ENCODE measurements at regions not wholly inside any gene's neighbourhood (a gene's known extent, or its start where the extent isn't known, plus 50 kb on each side); places are given as distances from the start of the nearest gene placed in this dataset.
A peak's percentile ranks its signal among the peaks of the same experiment; 100 is the strongest.
"Not testable (repeated sequence)": the region's sequence is repeated elsewhere in the genome, so short reads cannot be mapped to it uniquely, and the experiment has no call there.

GRCh38 chr9:39484292-39484691, 128.8 kb downstream of the SPATA31A1 start:
- H3K9ac ChIP-seq (ENCODE audit: control insufficient read depth, insufficient read depth, low read length); H3K4me1 ChIP-seq (ENCODE audit: control insufficient read depth, insufficient read depth, low read length); SMC1A ChIA-PET (ENCODE audit: uncharacterized antibody, unreplicated experiment); in situ Hi-C loops (cut with MboI); H3K27ac ChIP-seq (ENCODE audit: control insufficient read depth, insufficient read depth); RAD21 ChIA-PET (ENCODE audit: unreplicated experiment); CTCF ChIA-PET; H3K4me3 ChIP-seq; H4K20me1 ChIP-seq (ENCODE audit: control insufficient read depth, insufficient read depth); H3K79me2 ChIP-seq (ENCODE audit: control insufficient read depth, insufficient read depth, low read length); H3K4me2 ChIP-seq (ENCODE audit: control insufficient read depth, insufficient read depth); H3K9me3 ChIP-seq (replicated peaks; ENCODE audit: control insufficient read depth, insufficient read depth, low read length); BruUV-seq (replicated peaks); H3K36me3 ChIP-seq (ENCODE audit: control insufficient read depth in 2 of 2, insufficient read depth in 2 of 2, low read length in 1 of 2); intact Hi-C loops (cut with micrococcal nuclease; ENCODE audit: unreplicated experiment); POLR2A ChIA-PET; FAIRE-seq; H2AFZ ChIP-seq (ENCODE audit: control insufficient read depth, low read depth, low read length); DNase-seq (ENCODE audit: low read depth, low spot score); H3K27me3 ChIP-seq (replicated peaks in 1 of 2; ENCODE audit: control insufficient read depth in 2 of 2, insufficient read depth in 2 of 2, low read length in 1 of 2): not testable (repeated sequence)
- ATAC-seq = peak; percentile 87
- WGBS (ENCODE audit: insufficient coverage, insufficient replicate concordance, low lambda C conversion rate, missing lambda C conversion rate) = 0% methylated on average over 1 of the region's 1 CpG

DNA sequence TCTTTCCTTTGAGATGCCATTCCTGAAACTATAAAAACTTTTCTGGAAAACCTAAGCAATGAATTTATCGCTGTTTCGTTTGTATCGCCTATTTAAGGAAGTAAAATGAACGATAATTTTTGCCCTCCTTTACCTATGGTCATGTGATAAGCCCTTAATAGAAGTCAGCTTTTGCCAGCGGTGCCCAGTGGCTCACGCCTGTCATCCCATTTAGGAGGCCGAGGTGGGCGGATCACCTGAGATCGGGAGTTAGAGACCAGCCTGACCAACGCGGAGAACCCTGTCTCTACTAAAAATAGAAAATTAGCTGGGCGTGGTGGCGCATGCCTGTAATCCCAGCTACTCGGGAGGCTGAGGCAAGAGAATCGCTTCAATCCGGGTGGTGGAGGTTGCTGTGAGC, 132.0 kb downstream of the SPATA31A1 start:
- intact Hi-C loops (cut with micrococcal nuclease; ENCODE audit: unreplicated experiment) = not testable (repeated sequence)

GRCh38 chr9:39496248-39496647, 140.8 kb downstream of the SPATA31A1 start:
- H4K20me1 ChIP-seq (ENCODE audit: control insufficient read depth, insufficient read depth); H2AFZ ChIP-seq (ENCODE audit: control insufficient read depth, low read depth, low read length); H3K36me3 ChIP-seq (ENCODE audit: control insufficient read depth in 2 of 2, insufficient read depth in 2 of 2, low read length in 1 of 2); CTCF ChIA-PET; SMC1A ChIA-PET (ENCODE audit: uncharacterized antibody, unreplicated experiment); RAD21 ChIA-PET (ENCODE audit: unreplicated experiment); H3K4me2 ChIP-seq (ENCODE audit: control insufficient read depth, insufficient read depth); H3K4me3 ChIP-seq; DNase-seq (ENCODE audit: low read depth, low spot score); H3K79me2 ChIP-seq (ENCODE audit: control insufficient read depth, insufficient read depth, low read length); H3K27me3 ChIP-seq (replicated peaks in 1 of 2; ENCODE audit: control insufficient read depth in 2 of 2, insufficient read depth in 2 of 2, low read length in 1 of 2); H3K9me3 ChIP-seq (replicated peaks; ENCODE audit: control insufficient read depth, insufficient read depth, low read length); intact Hi-C loops (cut with micrococcal nuclease; ENCODE audit: unreplicated experiment); POLR2A ChIA-PET; FAIRE-seq; H3K4me1 ChIP-seq (ENCODE audit: control insufficient read depth, insufficient read depth, low read length); ATAC-seq; BruUV-seq (replicated peaks); in situ Hi-C loops (cut with MboI); H3K9ac ChIP-seq (ENCODE audit: control insufficient read depth, insufficient read depth, low read length); H3K27ac ChIP-seq (ENCODE audit: control insufficient read depth, insufficient read depth): not testable (repeated sequence)
- 83% methylated on average over 3 of the region's 4 CpGs for WGBS (ENCODE audit: insufficient coverage, insufficient replicate concordance, low lambda C conversion rate, missing lambda C conversion rate)

More for the DNA sequence above, 132.0 kb downstream of the SPATA31A1 start:
- in situ Hi-C loops (cut with MboI); POLR2A ChIA-PET; ATAC-seq; H3K4me2 ChIP-seq (ENCODE audit: control insufficient read depth, insufficient read depth); H3K79me2 ChIP-seq (ENCODE audit: control insufficient read depth, insufficient read depth, low read length); H3K9me3 ChIP-seq (replicated peaks; ENCODE audit: control insufficient read depth, insufficient read depth, low read length); BruUV-seq (replicated peaks); RAD21 ChIA-PET (ENCODE audit: unreplicated experiment); H3K4me3 ChIP-seq; H3K27me3 ChIP-seq (replicated peaks in 1 of 2; ENCODE audit: control insufficient read depth in 2 of 2, insufficient read depth in 2 of 2, low read length in 1 of 2); H4K20me1 ChIP-seq (ENCODE audit: control insufficient read depth, insufficient read depth); DNase-seq (ENCODE audit: low read depth, low spot score); CTCF ChIA-PET; H3K4me1 ChIP-seq (ENCODE audit: control insufficient read depth, insufficient read depth, low read length); H3K36me3 ChIP-seq (ENCODE audit: control insufficient read depth in 2 of 2, insufficient read depth in 2 of 2, low read length in 1 of 2); SMC1A ChIA-PET (ENCODE audit: uncharacterized antibody, unreplicated experiment); FAIRE-seq; H2AFZ ChIP-seq (ENCODE audit: control insufficient read depth, low read depth, low read length); H3K27ac ChIP-seq (ENCODE audit: control insufficient read depth, insufficient read depth); H3K9ac ChIP-seq (ENCODE audit: control insufficient read depth, insufficient read depth, low read length): not testable (repeated sequence)
- 70% methylated on average over 7 of the region's 16 CpGs for WGBS (ENCODE audit: insufficient coverage, insufficient replicate concordance, low lambda C conversion rate, missing lambda C conversion rate)

DNA sequence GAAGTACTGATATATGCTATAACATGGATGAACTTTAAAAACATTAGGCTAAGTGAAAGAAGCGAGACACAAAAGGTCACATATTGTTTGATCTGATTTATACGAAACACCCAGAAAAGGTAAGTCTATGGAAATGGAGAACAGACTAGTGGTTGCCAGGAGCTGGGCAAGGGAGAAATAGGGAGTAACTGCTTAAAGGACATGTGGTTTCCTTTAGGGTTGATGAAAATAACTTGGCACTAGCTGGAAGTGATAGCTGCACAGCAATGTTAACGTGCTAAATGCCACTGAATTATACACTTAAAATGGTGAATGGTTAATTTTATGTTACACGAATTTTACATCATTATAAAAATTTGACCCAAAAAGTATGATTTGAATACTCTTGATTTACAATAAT, 147.7 kb downstream of the SPATA31A1 start:
- H3K27ac ChIP-seq (ENCODE audit: control insufficient read depth, insufficient read depth); H3K4me3 ChIP-seq; H3K9me3 ChIP-seq (replicated peaks; ENCODE audit: control insufficient read depth, insufficient read depth, low read length); SMC1A ChIA-PET (ENCODE audit: uncharacterized antibody, unreplicated experiment); H3K4me2 ChIP-seq (ENCODE audit: control insufficient read depth, insufficient read depth); POLR2A ChIA-PET; H3K36me3 ChIP-seq (ENCODE audit: control insufficient read depth in 2 of 2, insufficient read depth in 2 of 2, low read length in 1 of 2); DNase-seq (ENCODE audit: low read depth, low spot score); RAD21 ChIA-PET (ENCODE audit: unreplicated experiment); CTCF ChIA-PET; H3K27me3 ChIP-seq (replicated peaks in 1 of 2; ENCODE audit: control insufficient read depth in 2 of 2, insufficient read depth in 2 of 2, low read length in 1 of 2); intact Hi-C loops (cut with micrococcal nuclease; ENCODE audit: unreplicated experiment); ATAC-seq; H3K79me2 ChIP-seq (ENCODE audit: control insufficient read depth, insufficient read depth, low read length); H4K20me1 ChIP-seq (ENCODE audit: control insufficient read depth, insufficient read depth); BruUV-seq (replicated peaks); FAIRE-seq; H2AFZ ChIP-seq (ENCODE audit: control insufficient read depth, low read depth, low read length); H3K4me1 ChIP-seq (ENCODE audit: control insufficient read depth, insufficient read depth, low read length); H3K9ac ChIP-seq (ENCODE audit: control insufficient read depth, insufficient read depth, low read length); in situ Hi-C loops (cut with MboI): not testable (repeated sequence)
- no CpG with 5 or more reads among the region's 4 CpGs for WGBS (ENCODE audit: insufficient coverage, insufficient replicate concordance, low lambda C conversion rate, missing lambda C conversion rate)

Measured in GM12878 (cell line).